ENCODE measurements at regions not wholly inside any gene's neighbourhood (a gene's known extent, or its start where the extent isn't known, plus 50 kb on each side); places are given as distances from the start of the nearest gene placed in this dataset.

- no peaks in the 10 kb centered on the region for H3K36me3 ChIP-seq
- no peaks in the 10 kb centered on the region for H3K4me1 ChIP-seq
- H3K27ac ChIP-seq, result no peak overlapping the region
- 76% methylated on average over 3 of the region's 3 CpGs for WGBS (ENCODE audit: insufficient coverage, low coverage, low lambda C conversion rate, missing lambda C conversion rate)
- ATAC-seq, result no peak
- H3K4me3 ChIP-seq, result no peak overlapping the region
- intact Hi-C loops (cut with DNase I), result no loop called here
- no peaks in the 10 kb centered on the region for H3K9me3 ChIP-seq
- no peak for DNase-seq
- TF ChIP-seq POLR2A (IDR thresholded peaks at IDR 0.05), result no peak
- TF ChIP-seq CTCF (IDR thresholded peaks at IDR 0.05), result no peak
- H3K27me3 ChIP-seq, result no peaks in the 10 kb centered on the region
These were observed 73.2 kb downstream of the FAT3 start for GRCh38 chr11:92297567-92298553.

- no peaks in the 10 kb centered on the region for H3K4me1 ChIP-seq
- no peaks in the 10 kb centered on the region for H3K9me3 ChIP-seq
- no peak for TF ChIP-seq CTCF (IDR thresholded peaks at IDR 0.05)
- no peak for TF ChIP-seq POLR2A (IDR thresholded peaks at IDR 0.05)
- no peak for ATAC-seq
- H3K27me3 ChIP-seq, result no peaks in the 10 kb centered on the region
- DNase-seq, result no peak
- no peak overlapping the region for H3K4me3 ChIP-seq
- 88% methylated on average over 2 of the region's 2 CpGs for WGBS (ENCODE audit: insufficient coverage, low coverage, low lambda C conversion rate, missing lambda C conversion rate)
- no peaks in the 10 kb centered on the region for H3K36me3 ChIP-seq
- no peak overlapping the region for H3K27ac ChIP-seq
- intact Hi-C loops (cut with DNase I), result no loop called here
These were observed 76.3 kb downstream of the FAT3 start for GRCh38 chr11:92300876-92301275.

- Histone ChIP-seq H3K9me3 (no peaks in the 10 kb centered on the region), H3K4me1 (no peaks in the 10 kb centered on the region), H3K27ac (no peak overlapping the region), H3K36me3 (no peaks in the 10 kb centered on the region), H3K4me3 (no peak overlapping the region), H3K27me3 (no peaks in the 10 kb centered on the region)
- no peak for DNase-seq
- no peak for TF ChIP-seq POLR2A (IDR thresholded peaks at IDR 0.05)
- TF ChIP-seq CTCF (IDR thresholded peaks at IDR 0.05), result no peak
- 83% methylated on average over 4 of the region's 4 CpGs for WGBS (ENCODE audit: insufficient coverage, low coverage, low lambda C conversion rate, missing lambda C conversion rate)
- intact Hi-C loops (cut with DNase I), result no loop called here
- ATAC-seq, result no peak
These were observed 78.2 kb downstream of the FAT3 start for GRCh38 chr11:92302770-92303169.

- H3K4me3 ChIP-seq, result no peak overlapping the region
- DNase-seq (no peak), ATAC-seq (no peak)
- intact Hi-C loops (cut with DNase I), result no loop called here
- H3K9me3 ChIP-seq, result no peaks in the 10 kb centered on the region
- H3K27ac ChIP-seq, result no peak overlapping the region
- no peaks in the 10 kb centered on the region for H3K36me3 ChIP-seq
- H3K4me1 ChIP-seq, result no peaks in the 10 kb centered on the region
- 55% methylated on average over 1 of the region's 1 CpG for WGBS (ENCODE audit: insufficient coverage, low coverage, low lambda C conversion rate, missing lambda C conversion rate)
- H3K27me3 ChIP-seq, result no peaks in the 10 kb centered on the region
- no peak for TF ChIP-seq POLR2A (IDR thresholded peaks at IDR 0.05)
- TF ChIP-seq CTCF (IDR thresholded peaks at IDR 0.05), result no peak
These were observed 79.7 kb downstream of the FAT3 start for GRCh38 chr11:92304271-92304670.
